ENCODE measurements at regions not wholly inside any gene's neighbourhood (a gene's known extent, or its start where the extent isn't known, plus 50 kb on each side); places are given as distances from the start of the nearest gene placed in this dataset.

- TF ChIP-seq CTCF (conservative IDR thresholded peaks at IDR 0.05; ENCODE audit: low read length) (no peak), EZH2phosphoT487 (IDR thresholded peaks at IDR 0.05; ENCODE audit: borderline replicate concordance) (no peak)
Observed at GRCh38 chr3:194739498-194740284, 54.0 kb downstream of the FAM43A start.

Data from Loucy (cell line).